ENCODE measurements at regions not wholly inside any gene's neighbourhood (a gene's known extent, or its start where the extent isn't known, plus 50 kb on each side); places are given as distances from the start of the nearest gene placed in this dataset.

DNA sequence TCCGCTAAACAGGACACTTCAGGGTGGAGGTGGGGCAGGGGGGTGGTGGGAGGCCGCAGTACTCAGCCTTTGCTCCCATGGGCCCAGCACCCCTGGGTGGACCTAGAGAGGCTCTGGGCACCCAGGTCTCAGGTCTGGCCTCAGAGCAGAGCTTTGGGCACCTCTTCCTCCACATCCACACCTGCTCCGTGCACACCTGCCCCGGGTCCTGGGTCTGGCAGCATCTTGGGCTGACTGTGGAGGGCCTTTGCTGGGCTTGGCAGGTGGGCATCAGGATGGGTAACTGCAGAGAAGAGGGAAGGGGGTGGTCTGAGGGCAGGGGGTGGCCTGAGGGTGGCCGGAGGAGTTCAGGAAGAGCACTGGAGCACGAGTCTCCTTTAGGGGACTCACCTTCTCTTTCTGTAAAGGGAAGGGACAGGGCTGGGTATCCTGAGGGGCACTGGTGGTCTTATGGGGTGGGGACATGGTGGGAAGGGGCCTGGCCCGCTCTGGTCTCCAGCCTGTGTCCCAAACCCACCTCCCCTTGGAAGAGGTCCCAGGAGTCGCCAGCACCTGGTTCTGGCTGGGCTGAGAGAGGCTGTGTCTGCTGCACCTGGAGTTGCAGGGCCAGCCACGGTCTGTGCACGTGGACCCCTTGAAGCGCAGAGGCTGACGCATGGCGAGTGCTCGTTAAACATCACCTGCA, 106.7 kb upstream of the IER5L start:
- ChIA-PET POLR2A (no interaction called here), CTCF (no interaction called here)
- DNase-seq (ENCODE audit: extremely low spot score), result no peak
- TF ChIP-seq, protein P1, sequence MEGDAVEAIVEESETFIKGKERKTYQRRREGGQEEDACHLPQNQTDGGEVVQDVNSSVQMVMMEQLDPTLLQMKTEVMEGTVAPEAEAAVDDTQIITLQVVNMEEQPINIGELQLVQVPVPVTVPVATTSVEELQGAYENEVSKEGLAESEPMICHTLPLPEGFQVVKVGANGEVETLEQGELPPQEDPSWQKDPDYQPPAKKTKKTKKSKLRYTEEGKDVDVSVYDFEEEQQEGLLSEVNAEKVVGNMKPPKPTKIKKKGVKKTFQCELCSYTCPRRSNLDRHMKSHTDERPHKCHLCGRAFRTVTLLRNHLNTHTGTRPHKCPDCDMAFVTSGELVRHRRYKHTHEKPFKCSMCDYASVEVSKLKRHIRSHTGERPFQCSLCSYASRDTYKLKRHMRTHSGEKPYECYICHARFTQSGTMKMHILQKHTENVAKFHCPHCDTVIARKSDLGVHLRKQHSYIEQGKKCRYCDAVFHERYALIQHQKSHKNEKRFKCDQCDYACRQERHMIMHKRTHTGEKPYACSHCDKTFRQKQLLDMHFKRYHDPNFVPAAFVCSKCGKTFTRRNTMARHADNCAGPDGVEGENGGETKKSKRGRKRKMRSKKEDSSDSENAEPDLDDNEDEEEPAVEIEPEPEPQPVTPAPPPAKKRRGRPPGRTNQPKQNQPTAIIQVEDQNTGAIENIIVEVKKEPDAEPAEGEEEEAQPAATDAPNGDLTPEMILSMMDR (IDR thresholded peaks at IDR 0.05; ENCODE audit: control extremely low read depth, extremely low read depth, low read depth, missing control alignments), result no peak

DNA sequence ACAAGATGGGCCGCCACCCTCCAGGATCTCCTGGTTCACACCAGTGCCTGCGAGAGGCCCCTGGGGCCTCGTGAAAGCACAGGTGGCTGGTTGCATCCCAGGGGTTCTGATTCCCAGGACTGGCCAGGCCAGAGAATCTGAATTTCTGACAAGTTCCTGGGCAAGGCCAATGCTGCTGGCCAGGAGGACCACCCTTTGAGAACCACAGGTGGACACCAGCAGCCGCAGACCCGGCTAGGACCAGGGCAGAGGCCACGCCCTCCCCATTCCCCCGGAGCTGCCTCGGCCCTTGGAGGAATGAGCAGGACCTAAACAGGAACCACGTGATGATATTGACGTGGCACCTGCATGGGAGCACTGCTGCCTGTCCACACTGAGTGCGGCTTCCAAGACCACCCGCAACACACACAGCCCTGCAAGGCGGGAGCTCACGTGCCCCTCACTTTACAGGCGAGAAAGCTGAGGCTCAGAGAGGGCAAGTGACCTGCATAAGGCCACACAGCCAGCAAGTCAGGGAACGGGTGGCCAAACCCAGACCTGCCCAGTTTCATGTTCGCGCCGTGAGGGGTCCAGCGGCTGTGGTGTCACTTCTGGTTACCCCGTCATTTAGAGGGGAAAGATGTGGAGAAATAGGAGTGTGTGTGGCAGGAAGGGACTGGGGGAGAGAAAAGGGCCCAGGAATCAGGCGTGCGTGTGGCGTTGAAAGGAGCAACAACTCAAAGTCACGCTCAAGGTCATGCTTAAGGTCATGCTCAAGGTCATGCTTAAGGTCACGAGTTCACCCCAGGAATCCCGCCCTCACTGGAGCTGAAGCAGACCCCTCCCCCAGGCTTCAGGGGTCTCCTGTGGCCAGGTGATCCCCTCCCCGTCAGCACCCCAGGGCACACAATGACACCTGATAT, 105.9 kb upstream of the IER5L start:
- POLR2A ChIA-PET, result no interaction called here
- TF ChIP-seq, protein P1 (IDR thresholded peaks at IDR 0.05; ENCODE audit: control extremely low read depth, extremely low read depth, low read depth, missing control alignments), result no peak
- DNase-seq (ENCODE audit: extremely low spot score), result no peak
- CTCF ChIA-PET, result no interaction called here

DNA sequence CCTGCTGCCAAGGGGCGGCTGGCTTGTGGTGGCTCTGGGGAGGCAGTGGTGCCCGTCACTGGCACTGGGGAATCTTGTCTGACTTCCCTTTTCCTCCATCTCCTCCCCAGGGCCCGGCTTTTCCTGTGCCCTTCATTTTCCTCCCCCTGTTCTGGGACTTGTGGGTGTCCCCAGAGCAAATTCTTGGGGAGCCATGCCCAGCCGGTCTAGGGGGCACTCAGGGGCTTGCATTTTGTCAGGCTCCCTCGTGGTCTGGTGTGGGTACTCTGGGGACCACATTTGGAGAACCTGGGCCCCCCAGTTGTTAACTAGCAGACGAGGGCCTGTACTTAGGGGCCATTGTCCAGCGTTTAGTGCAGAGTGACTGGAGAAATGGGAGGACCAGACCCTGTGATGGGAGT, 105.2 kb upstream of the IER5L start:
- TF ChIP-seq, protein P1 (IDR thresholded peaks at IDR 0.05; ENCODE audit: control extremely low read depth, extremely low read depth, low read depth, missing control alignments), result no peak
- ChIA-PET CTCF (no interaction called here), POLR2A (no interaction called here)
- DNase-seq (ENCODE audit: extremely low spot score), result no peak

DNA sequence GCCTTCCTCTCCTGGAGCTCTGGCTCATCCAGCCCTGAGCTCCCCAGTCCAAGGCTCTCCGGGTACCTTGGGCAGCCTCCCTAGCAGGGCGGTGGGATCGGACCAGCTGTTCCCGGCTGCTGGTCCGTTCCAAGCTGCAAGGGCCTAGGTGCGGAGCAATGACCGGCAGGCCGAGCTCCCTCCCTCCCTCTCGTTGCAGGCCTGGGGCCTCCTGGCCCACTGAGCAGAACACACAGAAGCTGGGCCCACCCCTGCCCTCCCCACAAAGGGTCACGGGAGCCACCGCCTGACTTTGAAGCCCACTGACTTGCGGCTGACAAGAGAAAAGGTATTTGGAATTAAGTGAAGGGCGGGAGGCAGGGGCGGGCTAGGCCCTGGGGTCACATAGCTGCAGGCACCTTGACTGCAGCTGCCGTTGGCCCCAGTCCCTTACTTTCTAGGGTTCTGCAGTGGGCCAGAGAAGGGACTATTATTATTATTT, 104.7 kb upstream of the IER5L start:
- ChIA-PET CTCF (no interaction called here), POLR2A (no interaction called here)
- DNase-seq (ENCODE audit: extremely low spot score), result no peak
- TF ChIP-seq, protein P1 (IDR thresholded peaks at IDR 0.05; ENCODE audit: control extremely low read depth, extremely low read depth, low read depth, missing control alignments), result no peak

DNA sequence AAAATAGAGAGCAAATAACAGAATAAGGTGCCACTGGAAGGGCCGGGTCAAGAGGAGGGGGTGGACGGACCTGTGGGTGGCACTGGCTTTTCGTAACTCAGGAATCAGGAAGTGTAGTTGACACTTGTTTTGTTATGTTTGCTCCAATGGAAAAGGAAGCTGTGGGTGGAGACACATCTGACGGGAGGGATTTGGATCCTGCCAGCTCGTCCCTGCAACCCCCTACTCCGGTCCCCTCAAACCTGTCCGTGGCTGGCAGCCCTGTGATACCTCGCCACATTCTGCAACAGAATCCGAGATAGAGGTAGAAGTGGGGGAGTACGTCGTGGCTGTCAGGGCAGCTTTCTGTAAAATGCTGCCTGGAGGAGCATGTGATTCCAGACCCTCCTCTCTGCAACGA, 104.2 kb upstream of the IER5L start:
- CTCF ChIA-PET, result no interaction called here
- TF ChIP-seq, protein P1 (IDR thresholded peaks at IDR 0.05; ENCODE audit: control extremely low read depth, extremely low read depth, low read depth, missing control alignments), result no peak
- POLR2A ChIA-PET, result no interaction called here
- no peak for DNase-seq (ENCODE audit: extremely low spot score)

DNA sequence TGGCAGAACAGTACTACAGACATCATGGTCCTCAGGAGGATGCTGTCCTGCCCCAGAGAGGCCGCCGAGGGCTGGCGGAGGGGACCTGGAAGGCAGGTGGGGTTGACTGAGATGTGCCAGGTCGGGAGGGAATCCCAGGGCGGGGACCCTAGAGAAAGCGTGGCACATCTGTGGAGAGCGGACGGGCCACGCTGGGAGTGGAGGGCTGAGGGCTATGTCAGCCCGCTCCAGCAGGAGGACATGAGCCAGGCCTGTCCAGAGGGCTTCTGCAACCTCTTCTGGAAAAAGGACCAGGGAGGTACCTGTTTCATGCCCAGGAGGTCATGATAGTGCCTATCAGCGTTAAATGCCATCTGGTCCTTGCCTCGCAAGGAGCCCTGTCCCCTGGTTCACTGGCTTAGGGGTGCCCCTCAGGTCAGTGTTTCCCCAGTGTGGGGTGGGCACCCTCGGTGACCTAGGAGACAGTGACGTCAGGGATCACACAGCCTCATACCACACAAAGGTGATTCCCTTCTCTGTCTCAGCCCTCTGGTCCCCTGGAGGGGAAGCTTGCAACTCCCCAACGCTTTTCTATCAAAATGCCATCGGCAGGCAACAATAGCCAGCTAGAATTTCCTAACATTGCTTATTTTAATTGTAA, 103.6 kb upstream of the IER5L start:
- ChIA-PET POLR2A (no interaction called here), CTCF (no interaction called here)
- no peak for DNase-seq (ENCODE audit: extremely low spot score)
- TF ChIP-seq, protein P1 (IDR thresholded peaks at IDR 0.05; ENCODE audit: control extremely low read depth, extremely low read depth, low read depth, missing control alignments), result no peak
